ENCODE measurements at regions not wholly inside any gene's neighbourhood (a gene's known extent, or its start where the extent isn't known, plus 50 kb on each side); places are given as distances from the start of the nearest gene placed in this dataset.
"Not testable (repeated sequence)": the region's sequence is repeated elsewhere in the genome, so short reads cannot be mapped to it uniquely, and the experiment has no call there.

GRCh38 chr3:72275331-72275751 is 490.4 kb upstream of the PROK2 start:
- Histone ChIP-seq H3K27me3 (replicated peaks) (no peaks in the 10 kb centered on the region), H3K27ac (peak overlapping the region; percentile 59; the same call in 1 of the 2 replicates), H3K36me3 (no peaks in the 10 kb centered on the region), H3K9me3 (replicated peaks) (no peaks in the 10 kb centered on the region), H3K4me1 (replicated peaks) (peaks cover 41% of the 10 kb centered on the region), H3K4me3 (no peak overlapping the region)
- no peak for DNase-seq (ENCODE audit: low read depth in 1 of 2, low spot score in 2 of 2)

DNA sequence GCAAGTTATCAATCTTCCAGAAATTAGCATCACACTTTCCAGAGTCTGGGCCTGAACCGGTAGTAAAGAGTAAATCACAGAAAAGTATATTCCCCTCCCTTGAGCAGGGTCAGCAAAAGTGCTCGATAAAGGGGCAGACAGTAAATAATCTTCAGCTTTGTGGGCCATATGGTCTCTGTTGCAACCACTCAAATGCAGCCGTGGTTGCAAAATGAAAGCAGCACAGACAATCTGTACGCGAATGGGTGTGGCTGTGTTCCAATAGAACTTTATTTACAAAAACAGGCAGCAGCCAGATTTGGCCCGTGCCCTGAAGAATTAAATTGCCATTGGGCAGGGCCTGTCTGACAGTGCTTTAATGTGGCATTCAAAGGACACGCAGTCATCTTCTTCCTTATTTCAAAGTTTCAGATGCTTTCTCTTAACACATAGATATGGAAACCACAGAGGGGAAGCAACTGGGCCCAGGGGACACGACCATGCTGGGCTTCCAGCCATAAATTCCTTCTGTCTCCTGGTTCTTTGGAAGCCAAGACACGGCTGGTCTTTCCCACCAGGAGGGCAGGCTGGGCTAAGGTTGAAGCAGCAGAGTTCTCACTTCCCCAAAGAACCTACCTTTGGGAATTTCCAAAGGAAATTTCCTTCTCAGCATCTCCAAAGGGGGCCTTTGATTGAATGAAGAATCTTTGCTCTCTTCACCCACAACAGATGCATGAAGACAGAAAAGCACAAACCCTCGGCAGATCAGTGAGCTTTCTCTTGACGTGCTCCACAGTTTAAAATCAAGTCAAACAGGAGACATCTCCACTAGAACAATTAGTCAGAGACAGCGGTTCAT is 489.8 kb upstream of the PROK2 start:
- H3K4me1 ChIP-seq (replicated peaks), result peaks cover 48% of the 10 kb centered on the region
- H3K27me3 ChIP-seq (replicated peaks), result no peaks in the 10 kb centered on the region
- no peak overlapping the region; the same call in 1 of the 2 replicates for H3K4me3 ChIP-seq
- no peaks in the 10 kb centered on the region for H3K9me3 ChIP-seq (replicated peaks)
- no peaks in the 10 kb centered on the region for H3K36me3 ChIP-seq
- peak; percentile 58 to 70 for DNase-seq (ENCODE audit: low read depth in 1 of 2, low spot score in 2 of 2)
- H3K27ac ChIP-seq, result peak overlapping the region; percentile 59

GRCh38 chr3:72273615-72274014 is 488.7 kb upstream of the PROK2 start:
- peak overlapping the region; percentile 59 for H3K27ac ChIP-seq
- H3K4me3 ChIP-seq, result no peak overlapping the region
- peak; percentile 86 to 90 for DNase-seq (ENCODE audit: low read depth in 1 of 2, low spot score in 2 of 2)

DNA sequence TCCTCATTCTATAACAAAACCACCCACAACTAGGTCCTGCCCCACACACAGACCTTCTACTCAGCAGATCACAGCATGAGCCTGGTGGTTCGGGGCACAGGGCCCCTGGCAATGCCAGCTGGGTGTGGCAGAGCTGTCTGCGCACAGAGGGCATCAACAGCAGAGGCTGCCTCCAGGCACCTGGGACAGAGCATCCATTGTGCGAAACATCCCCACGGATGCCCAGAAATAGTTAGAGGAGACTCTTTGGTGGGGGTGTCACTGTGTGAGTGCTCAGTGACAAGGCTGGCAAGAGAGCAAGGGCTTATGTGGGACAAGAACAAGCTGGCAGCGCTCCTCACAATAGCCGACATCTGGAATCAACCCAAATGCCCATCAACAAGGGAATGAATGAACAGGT is 487.4 kb upstream of the PROK2 start:
- Histone ChIP-seq H3K4me3 (no peak overlapping the region), H3K27ac (no peak overlapping the region), H3K4me1 (replicated peaks) (peaks cover 53% of the 10 kb centered on the region), H3K36me3 (no peaks in the 10 kb centered on the region), H3K9me3 (replicated peaks) (no peaks in the 10 kb centered on the region), H3K27me3 (replicated peaks) (no peaks in the 10 kb centered on the region)
- no peak for DNase-seq (ENCODE audit: low read depth in 1 of 2, low spot score in 2 of 2)

More at GRCh38 chr3:72273615-72274014, 488.7 kb upstream of the PROK2 start:
- H3K27me3 ChIP-seq (replicated peaks), result no peaks in the 10 kb centered on the region
- no peaks in the 10 kb centered on the region for H3K36me3 ChIP-seq
- H3K4me1 ChIP-seq (replicated peaks), result peaks cover 53% of the 10 kb centered on the region
- no peaks in the 10 kb centered on the region for H3K9me3 ChIP-seq (replicated peaks)

DNA sequence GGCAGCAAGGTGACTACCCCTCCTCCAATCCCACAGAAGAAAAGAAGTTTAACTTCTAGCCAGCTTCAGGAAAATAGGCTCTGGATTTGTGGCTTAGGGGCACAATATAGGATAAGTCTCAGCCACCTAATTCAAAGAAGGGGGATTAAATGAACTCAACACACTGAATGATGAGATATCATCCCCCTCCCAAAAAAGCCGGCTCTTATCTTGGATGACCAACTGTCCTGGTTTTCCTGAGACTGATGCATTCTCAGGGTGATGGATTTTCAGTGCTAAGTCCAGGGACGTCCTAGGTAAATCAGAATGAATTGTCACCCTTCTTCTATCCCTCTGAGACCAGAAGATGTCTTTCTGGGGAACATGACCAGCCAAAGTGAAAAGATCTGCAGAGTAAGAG is 487.0 kb upstream of the PROK2 start:
- no peaks in the 10 kb centered on the region for H3K36me3 ChIP-seq
- H3K4me1 ChIP-seq (replicated peaks), result peaks cover 53% of the 10 kb centered on the region
- no peak overlapping the region for H3K27ac ChIP-seq
- no peaks in the 10 kb centered on the region for H3K9me3 ChIP-seq (replicated peaks)
- H3K27me3 ChIP-seq (replicated peaks), result no peaks in the 10 kb centered on the region
- no peak overlapping the region for H3K4me3 ChIP-seq
- no peak for DNase-seq (ENCODE audit: low read depth in 1 of 2, low spot score in 2 of 2)

DNA sequence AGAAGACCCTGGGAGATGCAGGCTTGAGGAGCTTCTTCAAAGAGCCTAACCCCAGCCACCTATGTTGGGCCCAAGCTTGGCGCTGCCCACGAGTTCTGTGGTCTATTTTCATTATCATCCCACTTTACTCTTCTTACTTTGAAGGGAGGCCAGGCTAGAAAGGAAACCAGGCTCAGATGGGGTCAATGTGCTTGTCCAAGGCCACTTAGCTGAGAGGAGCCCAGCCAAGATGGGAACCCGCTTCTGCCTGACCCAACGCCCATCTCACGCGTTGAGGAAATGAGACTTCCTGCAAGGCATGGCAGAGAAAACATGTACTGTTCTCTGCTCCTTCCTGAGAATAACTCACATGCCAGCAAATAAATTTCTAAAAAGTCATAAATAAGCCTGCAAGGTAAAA is 486.3 kb upstream of the PROK2 start:
- Histone ChIP-seq H3K27me3 (replicated peaks) (no peaks in the 10 kb centered on the region), H3K36me3 (no peaks in the 10 kb centered on the region), H3K9me3 (replicated peaks) (no peaks in the 10 kb centered on the region), H3K27ac (no peak overlapping the region), H3K4me1 (replicated peaks) (peaks cover 53% of the 10 kb centered on the region), H3K4me3 (no peak overlapping the region)
- no peak for DNase-seq (ENCODE audit: low read depth in 1 of 2, low spot score in 2 of 2)

GRCh38 chr3:72270730-72271129 is 485.8 kb upstream of the PROK2 start:
- Histone ChIP-seq H3K9me3 (replicated peaks) (no peaks in the 10 kb centered on the region), H3K4me1 (replicated peaks) (peaks cover 53% of the 10 kb centered on the region), H3K4me3 (no peak overlapping the region), H3K27me3 (replicated peaks) (no peaks in the 10 kb centered on the region), H3K27ac (no peak overlapping the region; the same call in 1 of the 2 replicates), H3K36me3 (no peaks in the 10 kb centered on the region)
- DNase-seq (ENCODE audit: low read depth in 1 of 2, low spot score in 2 of 2), result no peak

DNA sequence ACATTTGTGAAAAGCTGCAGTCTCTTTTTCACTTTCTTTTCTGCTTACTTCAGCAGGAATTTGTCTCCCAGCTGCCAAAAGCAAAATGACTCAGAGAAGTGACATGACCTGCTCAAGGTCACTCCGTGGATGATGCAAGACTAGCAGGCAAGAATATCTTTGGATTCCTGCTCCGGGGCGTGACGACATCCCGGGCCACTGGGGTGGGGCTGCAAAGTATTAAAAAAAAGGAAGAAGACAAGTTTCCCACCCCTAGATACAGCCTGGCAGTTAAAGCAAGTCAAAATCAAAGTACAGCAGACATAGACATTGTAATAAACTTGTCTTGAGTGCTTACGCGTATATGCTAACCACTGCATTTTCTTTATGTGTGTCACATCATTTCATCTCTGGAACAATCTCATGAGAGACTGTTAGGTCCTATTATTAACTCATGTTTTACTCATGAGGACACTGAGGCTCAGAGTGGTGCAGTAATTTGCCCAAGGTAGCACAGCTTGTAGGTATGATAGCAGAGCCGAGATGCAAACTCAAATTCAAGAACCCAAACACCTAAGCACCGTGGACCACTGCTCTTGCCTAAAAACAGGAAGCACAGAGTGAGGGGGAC is 485.2 kb upstream of the PROK2 start:
- H3K27me3 ChIP-seq (replicated peaks), result no peaks in the 10 kb centered on the region
- no peak overlapping the region for H3K4me3 ChIP-seq
- H3K4me1 ChIP-seq (replicated peaks), result peaks cover 47% of the 10 kb centered on the region
- no peaks in the 10 kb centered on the region for H3K9me3 ChIP-seq (replicated peaks)
- H3K27ac ChIP-seq, result peak overlapping the region; percentile 42
- DNase-seq (ENCODE audit: low read depth in 1 of 2, low spot score in 2 of 2), result peak; percentile 74 to 81
- no peaks in the 10 kb centered on the region for H3K36me3 ChIP-seq

- no peak overlapping the region for H3K4me3 ChIP-seq
- H3K4me1 ChIP-seq (replicated peaks), result peaks cover 40% of the 10 kb centered on the region
- no peaks in the 10 kb centered on the region for H3K9me3 ChIP-seq (replicated peaks)
- no peaks in the 10 kb centered on the region for H3K36me3 ChIP-seq
- DNase-seq (ENCODE audit: low read depth in 1 of 2, low spot score in 2 of 2), result no peak
- peak overlapping the region; percentile 42 for H3K27ac ChIP-seq
- no peaks in the 10 kb centered on the region for H3K27me3 ChIP-seq (replicated peaks)
Measured at GRCh38 chr3:72269475-72269874, 484.5 kb upstream of the PROK2 start.

DNA sequence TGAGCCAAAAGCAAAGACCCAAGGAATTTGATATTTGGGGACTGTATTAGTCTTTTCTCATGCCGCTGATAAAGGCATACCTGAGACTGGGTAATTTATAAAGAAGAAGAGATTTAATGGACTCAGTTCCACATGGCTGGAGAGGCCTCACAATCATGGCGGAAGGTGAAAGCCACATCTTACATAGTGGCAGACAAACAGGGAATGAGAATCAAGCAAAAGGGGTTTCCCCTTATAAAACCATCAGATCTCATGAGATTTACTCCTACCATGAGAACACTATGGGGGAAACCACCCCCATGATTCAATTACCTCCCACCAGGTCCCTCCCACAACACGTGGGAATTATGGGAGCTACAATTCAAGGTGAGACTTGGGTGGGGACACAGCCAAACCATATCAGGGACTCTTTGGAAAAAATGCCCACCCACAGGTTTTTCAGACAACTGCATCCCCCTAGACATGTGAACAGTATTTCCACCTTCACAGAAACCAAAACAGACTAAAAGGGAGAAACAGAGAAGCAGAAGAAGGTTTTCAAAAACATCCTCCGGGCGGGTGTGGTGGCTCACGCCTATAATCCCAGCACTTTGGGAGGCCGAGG is 482.1 kb upstream of the PROK2 start:
- H3K36me3 ChIP-seq; H3K27ac ChIP-seq; H3K9me3 ChIP-seq (replicated peaks); H3K27me3 ChIP-seq (replicated peaks); DNase-seq (ENCODE audit: low read depth in 1 of 2, low spot score in 2 of 2); H3K4me3 ChIP-seq: not testable (repeated sequence)
- H3K4me1 ChIP-seq (replicated peaks), result peaks cover 18% of the 10 kb centered on the region

- Histone ChIP-seq H3K36me3 (no peaks in the 10 kb centered on the region), H3K4me3 (no peak overlapping the region), H3K9me3 (replicated peaks) (no peaks in the 10 kb centered on the region), H3K4me1 (replicated peaks) (peaks cover 15% of the 10 kb centered on the region), H3K27ac (no peak overlapping the region), H3K27me3 (replicated peaks) (no peaks in the 10 kb centered on the region)
- no peak for DNase-seq (ENCODE audit: low read depth in 1 of 2, low spot score in 2 of 2)
Measured at GRCh38 chr3:72266016-72266370, 481.0 kb upstream of the PROK2 start.

GRCh38 chr3:72265256-72266015 is 480.5 kb upstream of the PROK2 start:
- Histone ChIP-seq H3K4me3 (no peak overlapping the region), H3K27ac (no peak overlapping the region), H3K9me3 (replicated peaks) (no peaks in the 10 kb centered on the region), H3K36me3 (no peaks in the 10 kb centered on the region), H3K4me1 (replicated peaks) (peaks cover 12% of the 10 kb centered on the region), H3K27me3 (replicated peaks) (no peaks in the 10 kb centered on the region)
- DNase-seq (ENCODE audit: low read depth in 1 of 2, low spot score in 2 of 2), result no peak

GRCh38 chr3:72263223-72263990 is 478.5 kb upstream of the PROK2 start:
- Histone ChIP-seq H3K9me3 (replicated peaks) (no peaks in the 10 kb centered on the region), H3K27ac (no peak overlapping the region), H3K27me3 (replicated peaks) (no peaks in the 10 kb centered on the region), H3K36me3 (no peaks in the 10 kb centered on the region), H3K4me3 (no peak overlapping the region), H3K4me1 (replicated peaks) (0 out of 2 replicates have a peak, but pooled peaks cover under 1% of the 10 kb centered on the region)
- no peak for DNase-seq (ENCODE audit: low read depth in 1 of 2, low spot score in 2 of 2)

All from SJSA1 (cell line).